Neutrophil (primary cell): ENCODE measurements at regions not wholly inside any gene's neighbourhood (a gene's known extent, or its start where the extent isn't known, plus 50 kb on each side); places are given as distances from the start of the nearest gene placed in this dataset.

Experiments
- H3K27ac ChIP-seq: fragments of 200-600 bp; sonication (generic); 2 replicates; pipeline ENCODE4 v1.5.1; 2016; ENCODE audit warnings: mild to moderate bottlenecking, moderate library complexity
- H3K27me3 ChIP-seq: fragments of 200-600 bp; sonication (generic); 2 replicates; pipeline ENCODE4 v1.6.0; 2016; ENCODE audit warnings: mild to moderate bottlenecking
- H3K36me3 ChIP-seq: fragments of 200-600 bp; sonication (generic); 2 replicates; pipeline ENCODE4 v1.5.1; 2017
- H3K4me1 ChIP-seq, 2 experiments: fragments of 200-600 bp in 1 of 2; sonication (generic) in 1 of 2; 1 replicate in 1 of 2; 2 replicates in 1 of 2; pipeline versions ENCODE4 v1.5.1 to v1.6.1; 2013 to 2016; ENCODE audit warnings: low read depth in 1 of 2, low read length in 1 of 2, mild to moderate bottlenecking in 1 of 2, moderate library complexity in 1 of 2; ENCODE audit not compliant: control insufficient read depth in 1 of 2, insufficient read depth in 1 of 2
- H3K4me3 ChIP-seq, 2 experiments: fragments of 200-600 bp in 1 of 2; sonication (generic) in 1 of 2; 1 replicate in 1 of 2; 2 replicates in 1 of 2; pipeline ENCODE4 v1.5.1; 2013 to 2016; ENCODE audit warnings: low read depth in 1 of 2, low read length in 1 of 2, mild to moderate bottlenecking in 1 of 2, moderate library complexity in 1 of 2
- H3K9me3 ChIP-seq: fragments of 200-600 bp; sonication (generic); 2 replicates; pipeline ENCODE4 v1.5.1; 2016
- CTCF ChIP-seq: fragments of 200-600 bp; sonication (generic); IDR thresholded peaks from 2 replicates; pipeline ENCODE4 v1.5.1; 2016; ENCODE audit warnings: antibody characterized with exemption

DNA sequence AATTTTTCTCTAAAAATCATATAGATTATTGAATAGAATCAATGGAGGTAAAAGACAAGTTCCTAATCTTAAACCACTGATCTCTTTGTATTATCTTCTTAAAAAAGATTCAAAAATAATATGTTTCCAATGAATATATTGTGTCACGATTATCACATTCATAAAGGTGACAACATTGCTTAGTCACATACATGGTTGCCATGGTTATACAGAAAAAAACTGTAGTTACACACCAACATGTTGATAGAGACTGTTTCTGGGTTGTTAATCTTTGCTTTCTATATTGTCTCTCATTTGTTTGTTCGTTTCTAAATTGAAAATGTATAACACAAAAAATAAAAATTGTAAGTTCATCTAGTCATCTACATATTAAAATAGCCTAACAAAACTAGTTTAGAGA, 376.0 kb upstream of the ALCAM start:
- Histone ChIP-seq H3K27ac (no peak overlapping the region), H3K9me3 (no peaks in the 10 kb centered on the region), H3K36me3 (no peaks in the 10 kb centered on the region), H3K27me3 (no peaks in the 10 kb centered on the region), H3K4me1 (no peaks in the 10 kb centered on the region), H3K4me3 (no peak overlapping the region)
- TF ChIP-seq CTCF = no peak

GRCh38 chr3:104992676-104993075, 374.0 kb upstream of the ALCAM start:
- TF ChIP-seq CTCF = no peak
- H3K27ac ChIP-seq = no peak overlapping the region
- no peaks in the 10 kb centered on the region for H3K4me1 ChIP-seq
- H3K27me3 ChIP-seq = no peaks in the 10 kb centered on the region
- no peaks in the 10 kb centered on the region for H3K36me3 ChIP-seq
- no peak overlapping the region for H3K4me3 ChIP-seq
- no peaks in the 10 kb centered on the region for H3K9me3 ChIP-seq

- H3K4me3 ChIP-seq = no peak overlapping the region
- no peaks in the 10 kb centered on the region for H3K27me3 ChIP-seq
- TF ChIP-seq CTCF = no peak
- no peaks in the 10 kb centered on the region for H3K36me3 ChIP-seq
- no peak overlapping the region for H3K27ac ChIP-seq
- H3K4me1 ChIP-seq = no peaks in the 10 kb centered on the region
- H3K9me3 ChIP-seq = no peaks in the 10 kb centered on the region
Measured at GRCh38 chr3:105006164-105006563, 360.5 kb upstream of the ALCAM start.

GRCh38 chr3:105013657-105014056, 353.1 kb upstream of the ALCAM start:
- Histone ChIP-seq H3K27ac (no peak overlapping the region), H3K36me3 (no peaks in the 10 kb centered on the region), H3K4me1 (no peaks in the 10 kb centered on the region), H3K9me3 (no peaks in the 10 kb centered on the region), H3K27me3 (no peaks in the 10 kb centered on the region), H3K4me3 (no peak overlapping the region)
- no peak for TF ChIP-seq CTCF

GRCh38 chr3:105014631-105015030, 352.1 kb upstream of the ALCAM start:
- Histone ChIP-seq H3K27me3 (no peaks in the 10 kb centered on the region), H3K4me3 (no peak overlapping the region), H3K9me3 (no peaks in the 10 kb centered on the region), H3K4me1 (no peaks in the 10 kb centered on the region), H3K36me3 (no peaks in the 10 kb centered on the region), H3K27ac (no peak overlapping the region)
- TF ChIP-seq CTCF = no peak

DNA sequence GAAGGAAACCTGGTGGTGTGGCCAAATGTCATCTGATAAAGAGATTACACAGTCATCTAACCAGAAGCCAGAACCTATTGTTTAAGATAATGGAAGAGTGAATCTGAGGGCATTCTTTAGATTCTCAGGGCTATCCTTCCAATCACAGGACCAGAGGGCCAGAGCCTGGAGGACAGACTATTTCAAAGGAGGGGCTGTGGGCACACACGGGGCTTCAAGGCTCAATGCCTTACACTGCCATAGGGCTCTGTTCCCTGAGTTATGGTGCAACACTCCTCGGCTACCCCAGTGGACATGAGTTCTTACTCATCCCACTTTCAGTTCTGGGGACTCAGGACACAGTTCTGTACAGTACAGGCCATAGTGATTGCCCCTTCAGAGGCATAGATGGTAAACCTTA, 343.9 kb upstream of the ALCAM start:
- Histone ChIP-seq H3K4me3 (no peak overlapping the region), H3K9me3 (no peaks in the 10 kb centered on the region), H3K27ac (no peak overlapping the region), H3K4me1 (no peaks in the 10 kb centered on the region), H3K36me3 (no peaks in the 10 kb centered on the region), H3K27me3 (no peaks in the 10 kb centered on the region)
- TF ChIP-seq CTCF = no peak
